GM12878 (cell line): ENCODE measurements at regions not wholly inside any gene's neighbourhood (a gene's known extent, or its start where the extent isn't known, plus 50 kb on each side); places are given as distances from the start of the nearest gene placed in this dataset.

Experiments
- ATAC-seq: fragments of 200-7000 bp; cut with Tn5 transposase; 3 replicates; pipeline ENCODE4 v1.9.1; 2020; ENCODE audit warnings: mild to moderate bottlenecking, moderate library complexity
- BruUV-seq: library from RNA; stranded (reverse); fragments of 400-500 nt; replicated peaks from 2 replicates; lab custom pipeline; 2021; lab: Mats Ljungman, UMichigan
- CTCF ChIA-PET: fragments of 300-600 bp; sonication (Branson Sonifier 250); formaldehyde crosslinking; extraction: SDS; loops from one replicate; lab custom pipeline; 2021; ENCODE audit warnings: inconsistent platforms; lab: Yijun Ruan, JAX
- POLR2A ChIA-PET: fragments of 350-600 bp; formaldehyde crosslinking; extraction: SDS; loops from one replicate; lab custom pipeline; 2021; ENCODE audit warnings: inconsistent platforms; lab: Charles Lee
- RAD21 ChIA-PET: fragments of 300-600 bp; sonication (Branson Sonifier 250); formaldehyde crosslinking; loops from one replicate; lab custom pipeline; 2023; ENCODE audit warnings: antibody characterized with exemption; ENCODE audit not compliant: unreplicated experiment; lab: Charles Lee
- SMC1A ChIA-PET: fragments of 300-600 bp; sonication (Branson Sonifier 250); formaldehyde crosslinking; loops from one replicate; lab custom pipeline; 2023; ENCODE audit not compliant: unreplicated experiment, uncharacterized antibody; lab: Charles Lee
- DNase-seq: peaks from one replicate; pipeline ENCODE4 v3.0.0-alpha.2; 2011; ENCODE audit warnings: low read depth, low spot score
- FAIRE-seq: peaks from 3 replicates; lab custom pipeline; 2011; peaks lifted over from hg19 to GRCh38; lab: Jason Lieb, UNC
- H2AFZ ChIP-seq: 2 replicates; pipeline ENCODE4 v1.6.0; 2011; ENCODE audit warnings: low read depth, low read length, control low read depth; ENCODE audit not compliant: control insufficient read depth
- H3K27ac ChIP-seq: 2 replicates; pipeline ENCODE4 v1.5.1; 2011; ENCODE audit warnings: control low read depth; ENCODE audit not compliant: control insufficient read depth, insufficient read depth
- H3K27me3 ChIP-seq, 2 experiments: replicated peaks in 1 of 2; 2 replicates each; pipeline versions ENCODE4 v1.6.0 to v1.6.1; 2011; ENCODE audit warnings: low read length in 1 of 2; ENCODE audit not compliant: control insufficient read depth in 2 of 2, insufficient read depth in 2 of 2
- H3K36me3 ChIP-seq, 2 experiments: 2 replicates each; pipeline ENCODE4 v1.5.1; 2011; ENCODE audit warnings: low read length in 1 of 2; ENCODE audit not compliant: control insufficient read depth in 2 of 2, insufficient read depth in 2 of 2
- H3K4me1 ChIP-seq: 2 replicates; pipeline ENCODE4 v1.6.1; 2011; ENCODE audit warnings: mild to moderate bottlenecking, low read length, moderate library complexity, mixed read lengths; ENCODE audit not compliant: control insufficient read depth, insufficient read depth
- H3K4me2 ChIP-seq: 2 replicates; pipeline ENCODE4 v1.6.0; 2011; ENCODE audit warnings: control low read depth; ENCODE audit not compliant: control insufficient read depth, insufficient read depth
- H3K4me3 ChIP-seq: fragments of 200-600 bp; sonication (generic); 2 replicates; pipeline ENCODE4 v1.5.1; 2016
- H3K79me2 ChIP-seq: 2 replicates; pipeline ENCODE4 v1.6.0; 2011; ENCODE audit warnings: low read length; ENCODE audit not compliant: control insufficient read depth, insufficient read depth
- H3K9ac ChIP-seq: 2 replicates; pipeline ENCODE4 v1.8.0; 2011; ENCODE audit warnings: low read length, control low read depth, mixed read lengths; ENCODE audit not compliant: control insufficient read depth, insufficient read depth
- H3K9me3 ChIP-seq: replicated peaks from 3 replicates; pipeline ENCODE4 v1.5.1; 2011; ENCODE audit warnings: mild to moderate bottlenecking, low read length; ENCODE audit not compliant: control insufficient read depth, insufficient read depth
- H4K20me1 ChIP-seq: 2 replicates; pipeline ENCODE4 v1.6.0; 2011; ENCODE audit not compliant: control insufficient read depth, insufficient read depth
- KAT2A ChIP-seq: conservative IDR thresholded peaks from 2 replicates; pipeline ENCODE4 v1.6.1; 2011; ENCODE audit warnings: low read depth, low read length; ENCODE audit not compliant: control insufficient read depth
- LARP7 ChIP-seq: fragments of 450-650 bp; IDR thresholded peaks from 2 replicates; pipeline ENCODE4 v1.6.1; 2017; ENCODE audit warnings: mild to moderate bottlenecking
- PML ChIP-seq: IDR thresholded peaks from 2 replicates; pipeline ENCODE4 v1.6.1; 2012; ENCODE audit warnings: low read length, inconsistent platforms
- SUZ12 ChIP-seq: fragments of 200-600 bp; sonication (generic); IDR thresholded peaks from one replicate; pipeline ENCODE4 v1.6.1; 2018; ENCODE audit warnings: antibody characterized with exemption, mild to moderate bottlenecking; ENCODE audit not compliant: unreplicated experiment
- TARDBP ChIP-seq: IDR thresholded peaks from 2 replicates; pipeline ENCODE4 v1.6.1; 2016; ENCODE audit warnings: borderline replicate concordance
- WGBS: methylation state at CpG from one replicate; pipeline ENCODE4 v1.1.6; 2016; ENCODE audit warnings: low lambda C conversion rate; ENCODE audit not compliant: insufficient replicate concordance, insufficient coverage; ENCODE audit errors: missing lambda C conversion rate; 5-methylcytosine and 5-hydroxymethylcytosine counted together
- in situ Hi-C: fragments of 300-500 bp; cut with MboI; formaldehyde crosslinking; loops from 9 replicates; pipeline ENCODE4 v1.14.3; 2018; ENCODE audit warnings: mixed read lengths
- intact Hi-C: fragments of 100-400 bp; cut with micrococcal nuclease; formaldehyde crosslinking; loops from one replicate; pipeline ENCODE4 v1.14.2; 2022; ENCODE audit not compliant: unreplicated experiment
- TF ChIP-seq, protein P1 (sequence below): IDR thresholded peaks from 2 replicates; pipeline ENCODE4 v1.6.1; 2012; ENCODE audit warnings: low read depth, low read length, improper control_type of control experiment
- TF ChIP-seq, protein P2 (sequence below): IDR thresholded peaks from 2 replicates; pipeline ENCODE4 v1.6.1; 2012; ENCODE audit warnings: mild to moderate bottlenecking, low read depth, low read length
- TF ChIP-seq, protein P3 (sequence below): fragments of 450-650 bp; IDR thresholded peaks from 2 replicates; pipeline ENCODE4 v1.6.1; 2017; ENCODE audit warnings: borderline replicate concordance
- TF ChIP-seq, protein P4 (sequence below): fragments of 450-650 bp; formaldehyde crosslinking; IDR thresholded peaks from 2 replicates; pipeline ENCODE4 v1.4.0; 2020; ENCODE audit warnings: mild to moderate bottlenecking, moderate library complexity

DNA sequence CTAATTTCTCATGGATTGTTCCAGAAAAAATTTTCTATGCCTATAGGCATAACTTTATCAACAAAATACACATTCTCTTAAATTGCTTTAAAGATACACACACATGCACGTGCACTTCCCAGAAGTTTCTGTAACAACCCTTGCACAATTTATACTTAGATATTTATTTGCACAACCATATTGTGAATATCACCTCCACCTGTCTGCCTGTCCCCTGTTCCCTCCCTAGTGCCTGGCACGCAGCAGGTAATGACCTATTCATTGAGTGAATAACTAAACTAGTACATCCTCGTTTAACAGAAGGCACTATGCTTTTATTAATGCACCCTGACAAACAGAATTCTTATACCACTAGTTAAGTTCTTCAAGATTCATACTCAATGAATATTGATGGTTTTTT lies 198.9 kb downstream of the BCAS1 start:
- SMC1A ChIA-PET: interaction anchor here (0.7 to 3.8 kb wide), 46 partner anchors 13 to 866 kb away, joined by 3 to 59 read pairs (median 6); no protein-coding TSS in a partner anchor
- intact Hi-C loops: loop anchor here (5.0 kb wide), 2 partner anchors 134 to 191 kb away; no protein-coding TSS in a partner anchor
- TF ChIP-seq SUZ12 (no peak), KAT2A (no peak), TARDBP (no peak), LARP7 (no peak), PML (no peak)
- TF ChIP-seq, protein P1, sequence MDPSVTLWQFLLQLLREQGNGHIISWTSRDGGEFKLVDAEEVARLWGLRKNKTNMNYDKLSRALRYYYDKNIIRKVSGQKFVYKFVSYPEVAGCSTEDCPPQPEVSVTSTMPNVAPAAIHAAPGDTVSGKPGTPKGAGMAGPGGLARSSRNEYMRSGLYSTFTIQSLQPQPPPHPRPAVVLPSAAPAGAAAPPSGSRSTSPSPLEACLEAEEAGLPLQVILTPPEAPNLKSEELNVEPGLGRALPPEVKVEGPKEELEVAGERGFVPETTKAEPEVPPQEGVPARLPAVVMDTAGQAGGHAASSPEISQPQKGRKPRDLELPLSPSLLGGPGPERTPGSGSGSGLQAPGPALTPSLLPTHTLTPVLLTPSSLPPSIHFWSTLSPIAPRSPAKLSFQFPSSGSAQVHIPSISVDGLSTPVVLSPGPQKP: no peak
- TF ChIP-seq, protein P2, sequence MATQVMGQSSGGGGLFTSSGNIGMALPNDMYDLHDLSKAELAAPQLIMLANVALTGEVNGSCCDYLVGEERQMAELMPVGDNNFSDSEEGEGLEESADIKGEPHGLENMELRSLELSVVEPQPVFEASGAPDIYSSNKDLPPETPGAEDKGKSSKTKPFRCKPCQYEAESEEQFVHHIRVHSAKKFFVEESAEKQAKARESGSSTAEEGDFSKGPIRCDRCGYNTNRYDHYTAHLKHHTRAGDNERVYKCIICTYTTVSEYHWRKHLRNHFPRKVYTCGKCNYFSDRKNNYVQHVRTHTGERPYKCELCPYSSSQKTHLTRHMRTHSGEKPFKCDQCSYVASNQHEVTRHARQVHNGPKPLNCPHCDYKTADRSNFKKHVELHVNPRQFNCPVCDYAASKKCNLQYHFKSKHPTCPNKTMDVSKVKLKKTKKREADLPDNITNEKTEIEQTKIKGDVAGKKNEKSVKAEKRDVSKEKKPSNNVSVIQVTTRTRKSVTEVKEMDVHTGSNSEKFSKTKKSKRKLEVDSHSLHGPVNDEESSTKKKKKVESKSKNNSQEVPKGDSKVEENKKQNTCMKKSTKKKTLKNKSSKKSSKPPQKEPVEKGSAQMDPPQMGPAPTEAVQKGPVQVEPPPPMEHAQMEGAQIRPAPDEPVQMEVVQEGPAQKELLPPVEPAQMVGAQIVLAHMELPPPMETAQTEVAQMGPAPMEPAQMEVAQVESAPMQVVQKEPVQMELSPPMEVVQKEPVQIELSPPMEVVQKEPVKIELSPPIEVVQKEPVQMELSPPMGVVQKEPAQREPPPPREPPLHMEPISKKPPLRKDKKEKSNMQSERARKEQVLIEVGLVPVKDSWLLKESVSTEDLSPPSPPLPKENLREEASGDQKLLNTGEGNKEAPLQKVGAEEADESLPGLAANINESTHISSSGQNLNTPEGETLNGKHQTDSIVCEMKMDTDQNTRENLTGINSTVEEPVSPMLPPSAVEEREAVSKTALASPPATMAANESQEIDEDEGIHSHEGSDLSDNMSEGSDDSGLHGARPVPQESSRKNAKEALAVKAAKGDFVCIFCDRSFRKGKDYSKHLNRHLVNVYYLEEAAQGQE: no peak
- TF ChIP-seq, protein P3, sequence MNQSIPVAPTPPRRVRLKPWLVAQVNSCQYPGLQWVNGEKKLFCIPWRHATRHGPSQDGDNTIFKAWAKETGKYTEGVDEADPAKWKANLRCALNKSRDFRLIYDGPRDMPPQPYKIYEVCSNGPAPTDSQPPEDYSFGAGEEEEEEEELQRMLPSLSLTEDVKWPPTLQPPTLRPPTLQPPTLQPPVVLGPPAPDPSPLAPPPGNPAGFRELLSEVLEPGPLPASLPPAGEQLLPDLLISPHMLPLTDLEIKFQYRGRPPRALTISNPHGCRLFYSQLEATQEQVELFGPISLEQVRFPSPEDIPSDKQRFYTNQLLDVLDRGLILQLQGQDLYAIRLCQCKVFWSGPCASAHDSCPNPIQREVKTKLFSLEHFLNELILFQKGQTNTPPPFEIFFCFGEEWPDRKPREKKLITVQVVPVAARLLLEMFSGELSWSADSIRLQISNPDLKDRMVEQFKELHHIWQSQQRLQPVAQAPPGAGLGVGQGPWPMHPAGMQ: no peak
- TF ChIP-seq, protein P4, sequence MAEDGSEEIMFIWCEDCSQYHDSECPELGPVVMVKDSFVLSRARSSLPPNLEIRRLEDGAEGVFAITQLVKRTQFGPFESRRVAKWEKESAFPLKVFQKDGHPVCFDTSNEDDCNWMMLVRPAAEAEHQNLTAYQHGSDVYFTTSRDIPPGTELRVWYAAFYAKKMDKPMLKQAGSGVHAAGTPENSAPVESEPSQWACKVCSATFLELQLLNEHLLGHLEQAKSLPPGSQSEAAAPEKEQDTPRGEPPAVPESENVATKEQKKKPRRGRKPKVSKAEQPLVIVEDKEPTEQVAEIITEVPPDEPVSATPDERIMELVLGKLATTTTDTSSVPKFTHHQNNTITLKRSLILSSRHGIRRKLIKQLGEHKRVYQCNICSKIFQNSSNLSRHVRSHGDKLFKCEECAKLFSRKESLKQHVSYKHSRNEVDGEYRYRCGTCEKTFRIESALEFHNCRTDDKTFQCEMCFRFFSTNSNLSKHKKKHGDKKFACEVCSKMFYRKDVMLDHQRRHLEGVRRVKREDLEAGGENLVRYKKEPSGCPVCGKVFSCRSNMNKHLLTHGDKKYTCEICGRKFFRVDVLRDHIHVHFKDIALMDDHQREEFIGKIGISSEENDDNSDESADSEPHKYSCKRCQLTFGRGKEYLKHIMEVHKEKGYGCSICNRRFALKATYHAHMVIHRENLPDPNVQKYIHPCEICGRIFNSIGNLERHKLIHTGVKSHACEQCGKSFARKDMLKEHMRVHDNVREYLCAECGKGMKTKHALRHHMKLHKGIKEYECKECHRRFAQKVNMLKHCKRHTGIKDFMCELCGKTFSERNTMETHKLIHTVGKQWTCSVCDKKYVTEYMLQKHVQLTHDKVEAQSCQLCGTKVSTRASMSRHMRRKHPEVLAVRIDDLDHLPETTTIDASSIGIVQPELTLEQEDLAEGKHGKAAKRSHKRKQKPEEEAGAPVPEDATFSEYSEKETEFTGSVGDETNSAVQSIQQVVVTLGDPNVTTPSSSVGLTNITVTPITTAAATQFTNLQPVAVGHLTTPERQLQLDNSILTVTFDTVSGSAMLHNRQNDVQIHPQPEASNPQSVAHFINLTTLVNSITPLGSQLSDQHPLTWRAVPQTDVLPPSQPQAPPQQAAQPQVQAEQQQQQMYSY (CRISPR knock-in tag): no peak
- RAD21 ChIA-PET: interaction anchor here (0.6 to 4.3 kb wide), 39 partner anchors 20 to 702 kb away, joined by 3 to 74 read pairs (median 6); no protein-coding TSS in a partner anchor
- ATAC-seq (no peak), FAIRE-seq (no peak), DNase-seq (no peak)
- no TSS peak for BruUV-seq
- H3K36me3 ChIP-seq: no peaks in the 10 kb centered on the region
- H2AFZ ChIP-seq: peak overlapping the region; percentile 80
- H3K4me1 ChIP-seq: peaks cover 39% of the 10 kb centered on the region
- POLR2A ChIA-PET: interaction anchor here (0.7 to 2.3 kb wide), 13 partner anchors 20 to 249 kb away, joined by 3 to 17 read pairs (median 4); no protein-coding TSS in a partner anchor
- H3K4me3 ChIP-seq: no peak overlapping the region
- in situ Hi-C loops: no loop called here
- H4K20me1 ChIP-seq: no peaks in the 10 kb centered on the region
- no peaks in the 10 kb centered on the region; the same call in 1 of the 2 replicates for H3K79me2 ChIP-seq
- H3K9ac ChIP-seq: peak overlapping the region; percentile 65; the same call in 1 of the 2 replicates
- CTCF ChIA-PET: interaction anchor here (0.7 to 3.9 kb wide), 16 partner anchors 13 to 251 kb away, joined by 3 to 34 read pairs (median 6); no protein-coding TSS in a partner anchor
- H3K27me3 ChIP-seq: no peaks in the 10 kb centered on the region
- peak overlapping the region; percentile 87 for H3K27ac ChIP-seq
- peak overlapping the region; percentile 98 for H3K4me2 ChIP-seq
- 65% methylated on average over 3 of the region's 3 CpGs for WGBS
- no peaks in the 10 kb centered on the region; the same call in 2 of the 3 replicates for H3K9me3 ChIP-seq
